ENCODE measurements at regions not wholly inside any gene's neighbourhood (a gene's known extent, or its start where the extent isn't known, plus 50 kb on each side); places are given as distances from the start of the nearest gene placed in this dataset.

GRCh38 chr9:18255747-18256146 is 218.2 kb upstream of the ADAMTSL1 start (continued):
- TF ChIP-seq EED (IDR thresholded peaks at IDR 0.05; ENCODE audit: low read depth) (no peak), MLLT1 (IDR thresholded peaks at IDR 0.05) (no peak)

- CTCF ChIA-PET, result interaction anchor here (0.9 to 5.4 kb wide), 6 partner anchors 9 to 1201 kb away, joined by 3 to 105 read pairs (median 8); no protein-coding TSS in a partner anchor
- Histone ChIP-seq H3K27ac (ENCODE audit: control insufficient read depth, insufficient read depth) (no peak overlapping the region), H3K9ac (ENCODE audit: control insufficient read depth, insufficient read depth, low read length) (no peak overlapping the region), H2AFZ (ENCODE audit: control insufficient read depth, low read depth, low read length) (no peak overlapping the region), H4K20me1 (ENCODE audit: control insufficient read depth, insufficient read depth) (no peaks in the 10 kb centered on the region), H3K4me3 (no peak overlapping the region), H3K27me3 (replicated peaks in 1 of 2; ENCODE audit: control insufficient read depth in 2 of 2, insufficient read depth in 2 of 2, low read length in 1 of 2) (no peaks in the 10 kb centered on the region; a peak in 1 of 4 replicates), H3K79me2 (ENCODE audit: control insufficient read depth, insufficient read depth, low read length) (no peaks in the 10 kb centered on the region), H3K4me2 (ENCODE audit: control insufficient read depth, insufficient read depth) (no peak overlapping the region), H3K4me1 (ENCODE audit: control insufficient read depth, insufficient read depth, low read length) (no peaks in the 10 kb centered on the region), H3K36me3 (ENCODE audit: control insufficient read depth in 2 of 2, insufficient read depth in 2 of 2, low read length in 1 of 2) (no peaks in the 10 kb centered on the region), H3K9me3 (replicated peaks; ENCODE audit: control insufficient read depth, insufficient read depth, low read length) (no peaks in the 10 kb centered on the region)
- POLR2A ChIA-PET, result interaction anchor here (0.7 kb wide), 1 partner anchor 1233 kb away, joined by 3 read pairs; no protein-coding TSS in a partner anchor
- no peak for ATAC-seq
- SMC1A ChIA-PET (ENCODE audit: uncharacterized antibody, unreplicated experiment), result interaction anchor here (1.1 to 4.0 kb wide), 5 partner anchors 20 to 772 kb away, joined by 3 to 26 read pairs (median 5); no protein-coding TSS in a partner anchor
- FAIRE-seq, result no peak
- no peak for DNase-seq (ENCODE audit: low read depth, low spot score)
- no TSS peak for BruUV-seq (replicated peaks)
- in situ Hi-C loops (cut with MboI) (loop anchor here (25.0 kb wide), 2 partner anchors 906 to 1206 kb away; no protein-coding TSS in a partner anchor), intact Hi-C loops (cut with micrococcal nuclease; ENCODE audit: unreplicated experiment) (loop anchor here (5.0 to 10.0 kb wide), 4 partner anchors 538 to 1201 kb away; no protein-coding TSS in a partner anchor)
- 2% methylated on average over 3 of the region's 3 CpGs for WGBS (ENCODE audit: insufficient coverage, insufficient replicate concordance, low lambda C conversion rate, missing lambda C conversion rate)
- RAD21 ChIA-PET (ENCODE audit: unreplicated experiment), result interaction anchor here (1.4 to 2.3 kb wide), 4 partner anchors 184 to 772 kb away, joined by 3 to 12 read pairs (median 6); no protein-coding TSS in a partner anchor
- TF ChIP-seq YY1 (IDR thresholded peaks at IDR 0.05; ENCODE audit: low read depth, low read length) (no peak), TARDBP (IDR thresholded peaks at IDR 0.05; ENCODE audit: borderline replicate concordance) (no peak), NKRF (conservative IDR thresholded peaks at IDR 0.05) (no peak), ASH2L (IDR thresholded peaks at IDR 0.05; ENCODE audit: borderline replicate concordance, low read depth) (no peak), CHD1 (IDR thresholded peaks at IDR 0.05; ENCODE audit: low read depth, low read length) (no peak), E4F1 (IDR thresholded peaks at IDR 0.05; ENCODE audit: borderline replicate concordance, partially characterized antibody) (no peak), CBFB (IDR thresholded peaks at IDR 0.05; ENCODE audit: low read depth) (no peak), SMC3 (IDR thresholded peaks at IDR 0.05; ENCODE audit: borderline replicate concordance, low read length) (no peak), ZBED1 (IDR thresholded peaks at IDR 0.05; ENCODE audit: borderline replicate concordance) (no peak), FOS (IDR thresholded peaks at IDR 0.05; ENCODE audit: borderline replicate concordance, extremely low read depth, insufficient read length) (no peak), ATF3 (IDR thresholded peaks at IDR 0.05; ENCODE audit: borderline replicate concordance, extremely low read depth, low read depth, low read length) (no peak), ATF2 (IDR thresholded peaks at IDR 0.05; ENCODE audit: low read length) (no peak), CHD2 (IDR thresholded peaks at IDR 0.05; ENCODE audit: borderline replicate concordance, low read depth, low read length) (no peak), SIN3A (IDR thresholded peaks at IDR 0.05; ENCODE audit: low read depth, low read length) (no peak)
Measured at GRCh38 chr9:18256568-18256967, 217.4 kb upstream of the ADAMTSL1 start.
